ENCODE measurements at regions not wholly inside any gene's neighbourhood (a gene's known extent, or its start where the extent isn't known, plus 50 kb on each side); places are given as distances from the start of the nearest gene placed in this dataset.

DNA sequence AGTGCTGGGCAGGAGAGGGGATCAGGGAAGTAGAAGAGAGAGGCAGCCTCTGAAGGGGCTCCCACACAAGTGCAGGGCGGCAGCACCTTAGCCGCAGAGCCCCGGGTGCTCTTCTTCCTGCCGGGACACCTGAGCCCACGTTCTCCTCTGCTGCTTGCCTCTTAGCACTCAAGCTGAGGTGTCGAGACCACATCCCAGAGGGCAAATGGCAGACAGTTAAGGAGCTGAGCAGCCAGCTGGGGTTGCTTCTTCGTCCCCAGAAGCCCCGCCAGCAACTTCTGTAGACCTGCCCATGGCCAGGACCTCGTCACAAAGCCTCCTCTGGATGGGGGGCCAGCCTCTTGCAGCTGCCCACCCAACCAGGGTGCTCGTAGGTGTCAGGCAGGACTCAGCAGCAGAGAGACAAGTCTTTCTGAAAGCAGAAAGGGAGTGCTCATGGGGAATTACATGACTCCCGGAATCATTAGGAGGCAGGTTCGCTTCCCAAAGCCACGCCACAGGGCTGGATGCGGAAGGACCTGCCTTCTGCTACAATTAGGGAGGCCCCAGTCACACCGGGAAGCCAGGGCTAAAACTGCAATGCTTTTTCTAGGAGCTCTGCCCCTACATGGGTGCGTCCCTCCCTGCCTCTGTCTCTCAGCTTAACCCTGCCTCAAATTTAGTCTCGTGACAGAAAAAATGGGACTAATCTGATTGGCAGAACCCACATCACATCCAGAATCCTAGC is 141.4 kb upstream of the RAB4A start:
- ATAC-seq (no peak), DNase-seq (ENCODE audit: low read depth, low spot score) (no peak)
- no peak for TF ChIP-seq SIN3A (IDR thresholded peaks at IDR 0.05; ENCODE audit: borderline replicate concordance, insufficient read depth, low read depth, low read length)
- TF ChIP-seq TCF7L2 (IDR thresholded peaks at IDR 0.05; ENCODE audit: low read depth, low read length), result no peak
- TF ChIP-seq, protein P1, sequence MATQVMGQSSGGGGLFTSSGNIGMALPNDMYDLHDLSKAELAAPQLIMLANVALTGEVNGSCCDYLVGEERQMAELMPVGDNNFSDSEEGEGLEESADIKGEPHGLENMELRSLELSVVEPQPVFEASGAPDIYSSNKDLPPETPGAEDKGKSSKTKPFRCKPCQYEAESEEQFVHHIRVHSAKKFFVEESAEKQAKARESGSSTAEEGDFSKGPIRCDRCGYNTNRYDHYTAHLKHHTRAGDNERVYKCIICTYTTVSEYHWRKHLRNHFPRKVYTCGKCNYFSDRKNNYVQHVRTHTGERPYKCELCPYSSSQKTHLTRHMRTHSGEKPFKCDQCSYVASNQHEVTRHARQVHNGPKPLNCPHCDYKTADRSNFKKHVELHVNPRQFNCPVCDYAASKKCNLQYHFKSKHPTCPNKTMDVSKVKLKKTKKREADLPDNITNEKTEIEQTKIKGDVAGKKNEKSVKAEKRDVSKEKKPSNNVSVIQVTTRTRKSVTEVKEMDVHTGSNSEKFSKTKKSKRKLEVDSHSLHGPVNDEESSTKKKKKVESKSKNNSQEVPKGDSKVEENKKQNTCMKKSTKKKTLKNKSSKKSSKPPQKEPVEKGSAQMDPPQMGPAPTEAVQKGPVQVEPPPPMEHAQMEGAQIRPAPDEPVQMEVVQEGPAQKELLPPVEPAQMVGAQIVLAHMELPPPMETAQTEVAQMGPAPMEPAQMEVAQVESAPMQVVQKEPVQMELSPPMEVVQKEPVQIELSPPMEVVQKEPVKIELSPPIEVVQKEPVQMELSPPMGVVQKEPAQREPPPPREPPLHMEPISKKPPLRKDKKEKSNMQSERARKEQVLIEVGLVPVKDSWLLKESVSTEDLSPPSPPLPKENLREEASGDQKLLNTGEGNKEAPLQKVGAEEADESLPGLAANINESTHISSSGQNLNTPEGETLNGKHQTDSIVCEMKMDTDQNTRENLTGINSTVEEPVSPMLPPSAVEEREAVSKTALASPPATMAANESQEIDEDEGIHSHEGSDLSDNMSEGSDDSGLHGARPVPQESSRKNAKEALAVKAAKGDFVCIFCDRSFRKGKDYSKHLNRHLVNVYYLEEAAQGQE (IDR thresholded peaks at IDR 0.05; ENCODE audit: insufficient read depth in 1 of 2, low read depth in 2 of 2, low read length in 1 of 2), result no peak
- no peak for TF ChIP-seq POLR2AphosphoS5 (IDR thresholded peaks at IDR 0.05; ENCODE audit: low read depth, low read length)
- TF ChIP-seq, protein P2, sequence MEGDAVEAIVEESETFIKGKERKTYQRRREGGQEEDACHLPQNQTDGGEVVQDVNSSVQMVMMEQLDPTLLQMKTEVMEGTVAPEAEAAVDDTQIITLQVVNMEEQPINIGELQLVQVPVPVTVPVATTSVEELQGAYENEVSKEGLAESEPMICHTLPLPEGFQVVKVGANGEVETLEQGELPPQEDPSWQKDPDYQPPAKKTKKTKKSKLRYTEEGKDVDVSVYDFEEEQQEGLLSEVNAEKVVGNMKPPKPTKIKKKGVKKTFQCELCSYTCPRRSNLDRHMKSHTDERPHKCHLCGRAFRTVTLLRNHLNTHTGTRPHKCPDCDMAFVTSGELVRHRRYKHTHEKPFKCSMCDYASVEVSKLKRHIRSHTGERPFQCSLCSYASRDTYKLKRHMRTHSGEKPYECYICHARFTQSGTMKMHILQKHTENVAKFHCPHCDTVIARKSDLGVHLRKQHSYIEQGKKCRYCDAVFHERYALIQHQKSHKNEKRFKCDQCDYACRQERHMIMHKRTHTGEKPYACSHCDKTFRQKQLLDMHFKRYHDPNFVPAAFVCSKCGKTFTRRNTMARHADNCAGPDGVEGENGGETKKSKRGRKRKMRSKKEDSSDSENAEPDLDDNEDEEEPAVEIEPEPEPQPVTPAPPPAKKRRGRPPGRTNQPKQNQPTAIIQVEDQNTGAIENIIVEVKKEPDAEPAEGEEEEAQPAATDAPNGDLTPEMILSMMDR (IDR thresholded peaks at IDR 0.05), result no peak
- Histone ChIP-seq H3K9me3 (ENCODE audit: control insufficient read depth, insufficient read depth, low read depth, low read length) (no peaks in the 10 kb centered on the region), H3K4me3 (ENCODE audit: low read depth in 2 of 2, low read length in 2 of 2) (no peak overlapping the region), H3K4me1 (ENCODE audit: control insufficient read depth, insufficient read depth, low read length) (no peaks in the 10 kb centered on the region), H3K27ac (ENCODE audit: low read length) (no peak overlapping the region), H3K36me3 (ENCODE audit: control insufficient read depth, insufficient read depth, low read length) (no peaks in the 10 kb centered on the region), H3K27me3 (ENCODE audit: control insufficient read depth, insufficient read depth, low read length) (peaks cover 2% of the 10 kb centered on the region; the same call in 1 of the 2 replicates)
- ChIA-PET CTCF (no interaction called here), POLR2A (no interaction called here)
- BruUV-seq (replicated peaks), result no TSS peak
- intact Hi-C loops (cut with micrococcal nuclease; ENCODE audit: unreplicated experiment), result no loop called here
- in situ Hi-C loops (cut with HindIII; ENCODE audit: low pct_unique_long_range_greater_than_20kb, low sequenced_read_pairs), result no loop called here

DNA sequence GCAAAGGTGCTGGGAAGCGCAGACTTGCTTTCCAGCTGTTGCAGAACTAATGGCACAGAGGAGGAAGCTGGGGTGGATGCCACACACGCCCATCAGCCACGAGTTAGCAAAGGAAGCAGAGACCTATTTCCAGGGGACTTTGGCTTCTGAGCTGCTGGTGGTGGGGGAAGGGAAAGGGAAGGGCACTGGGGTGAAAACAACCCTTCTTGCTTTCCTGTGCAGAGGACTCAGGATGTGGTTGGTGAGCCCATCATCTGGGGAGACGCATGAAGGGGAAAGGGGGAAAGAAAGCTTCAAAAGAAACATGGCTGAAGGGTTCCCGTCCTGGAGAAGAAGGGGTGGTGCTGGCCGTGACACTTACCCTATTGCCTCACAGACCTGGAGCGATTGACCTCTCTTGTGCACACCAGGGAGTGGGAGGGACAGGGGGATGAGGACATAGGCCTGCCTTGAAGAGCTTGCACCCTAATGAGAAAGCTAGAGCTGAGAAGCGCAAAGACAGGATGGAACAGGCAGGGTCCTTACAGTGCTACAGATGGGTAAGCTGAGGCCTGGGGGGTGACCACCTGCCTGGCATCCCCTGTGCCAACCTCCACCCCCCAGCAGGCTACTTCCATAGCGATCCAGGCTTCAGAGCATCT is 140.8 kb upstream of the RAB4A start:
- Histone ChIP-seq H3K27ac (ENCODE audit: low read length) (no peak overlapping the region), H3K4me3 (ENCODE audit: low read depth in 2 of 2, low read length in 2 of 2) (no peak overlapping the region), H3K36me3 (ENCODE audit: control insufficient read depth, insufficient read depth, low read length) (no peaks in the 10 kb centered on the region), H3K4me1 (ENCODE audit: control insufficient read depth, insufficient read depth, low read length) (no peaks in the 10 kb centered on the region), H3K9me3 (ENCODE audit: control insufficient read depth, insufficient read depth, low read depth, low read length) (no peaks in the 10 kb centered on the region), H3K27me3 (ENCODE audit: control insufficient read depth, insufficient read depth, low read length) (no peaks in the 10 kb centered on the region)
- in situ Hi-C loops (cut with HindIII; ENCODE audit: low pct_unique_long_range_greater_than_20kb, low sequenced_read_pairs) (no loop called here), intact Hi-C loops (cut with micrococcal nuclease; ENCODE audit: unreplicated experiment) (no loop called here)
- DNase-seq (ENCODE audit: low read depth, low spot score) (no peak), ATAC-seq (no peak)
- ChIA-PET POLR2A (no interaction called here), CTCF (no interaction called here)
- TF ChIP-seq, protein P1 (IDR thresholded peaks at IDR 0.05; ENCODE audit: insufficient read depth in 1 of 2, low read depth in 2 of 2, low read length in 1 of 2), result no peak
- no peak for TF ChIP-seq POLR2AphosphoS5 (IDR thresholded peaks at IDR 0.05; ENCODE audit: low read depth, low read length)
- no peak for TF ChIP-seq SIN3A (IDR thresholded peaks at IDR 0.05; ENCODE audit: borderline replicate concordance, insufficient read depth, low read depth, low read length)
- TF ChIP-seq, protein P2 (IDR thresholded peaks at IDR 0.05), result no peak
- no TSS peak for BruUV-seq (replicated peaks)

Measured in Panc1 (cell line).